ENCODE measurements at regions not wholly inside any gene's neighbourhood (a gene's known extent, or its start where the extent isn't known, plus 50 kb on each side); places are given as distances from the start of the nearest gene placed in this dataset.
"Not testable (repeated sequence)": the region's sequence is repeated elsewhere in the genome, so short reads cannot be mapped to it uniquely, and the experiment has no call there.

- DNase-seq: no peak
- Mint-ChIP-seq H3K4me3 (no peak overlapping the region), H3K36me3 (ENCODE audit: low read depth) (no peaks in the 10 kb centered on the region), H3K9me3 (peaks cover 2% of the 10 kb centered on the region), H3K27me3 (no peaks in the 10 kb centered on the region), H3K27ac (no peak overlapping the region), H3K4me1 (no peaks in the 10 kb centered on the region)
- ChIA-PET POLR2A (no interaction called here), CTCF (interaction anchor here (0.9 kb wide), 1 partner anchor 20 kb away, joined by 4 read pairs; no protein-coding TSS in a partner anchor)
These were observed 189.7 kb upstream of the NDST3 start for GRCh38 chr4:117844594-117844993.

- H3K4me1 Mint-ChIP-seq: no peaks in the 10 kb centered on the region
- no peaks in the 10 kb centered on the region for H3K36me3 Mint-ChIP-seq (ENCODE audit: low read depth)
- no peaks in the 10 kb centered on the region for H3K27me3 Mint-ChIP-seq
- peaks cover 4% of the 10 kb centered on the region for H3K9me3 Mint-ChIP-seq
- no peak for DNase-seq
- CTCF ChIA-PET: interaction anchor here (0.9 kb wide), 1 partner anchor 21 kb away, joined by 4 read pairs; no protein-coding TSS in a partner anchor
- no peak overlapping the region for H3K4me3 Mint-ChIP-seq
- H3K27ac Mint-ChIP-seq: no peak overlapping the region
- POLR2A ChIA-PET: no interaction called here
These were observed 189.0 kb upstream of the NDST3 start for GRCh38 chr4:117845270-117845669.

- Mint-ChIP-seq H3K9me3 (peaks cover 9% of the 10 kb centered on the region), H3K4me1 (no peaks in the 10 kb centered on the region), H3K36me3 (ENCODE audit: low read depth) (no peaks in the 10 kb centered on the region), H3K4me3 (no peak overlapping the region), H3K27ac (no peak overlapping the region), H3K27me3 (no peaks in the 10 kb centered on the region)
- CTCF ChIA-PET: no interaction called here
- no peak for DNase-seq
- POLR2A ChIA-PET: no interaction called here
These were observed 186.4 kb upstream of the NDST3 start for GRCh38 chr4:117847849-117848248.

- H3K9me3 Mint-ChIP-seq: peaks cover 2% of the 10 kb centered on the region
- CTCF ChIA-PET: no interaction called here
- no peaks in the 10 kb centered on the region for H3K4me1 Mint-ChIP-seq
- H3K27me3 Mint-ChIP-seq: no peaks in the 10 kb centered on the region
- H3K36me3 Mint-ChIP-seq (ENCODE audit: low read depth): no peaks in the 10 kb centered on the region
- no peak for DNase-seq
- POLR2A ChIA-PET: no interaction called here
- no peak overlapping the region for H3K27ac Mint-ChIP-seq
- H3K4me3 Mint-ChIP-seq: no peak overlapping the region
These were observed 166.1 kb upstream of the NDST3 start for GRCh38 chr4:117868201-117868600.

GRCh38 chr4:117873779-117874178 lies 160.5 kb upstream of the NDST3 start:
- Mint-ChIP-seq H3K27me3 (no peaks in the 10 kb centered on the region), H3K4me1 (no peaks in the 10 kb centered on the region), H3K27ac (no peak overlapping the region), H3K4me3 (no peak overlapping the region), H3K9me3 (no peaks in the 10 kb centered on the region), H3K36me3 (ENCODE audit: low read depth) (no peaks in the 10 kb centered on the region)
- CTCF ChIA-PET: no interaction called here
- POLR2A ChIA-PET: no interaction called here
- DNase-seq: no peak

- Mint-ChIP-seq H3K27me3 (no peaks in the 10 kb centered on the region), H3K4me1 (no peaks in the 10 kb centered on the region), H3K36me3 (ENCODE audit: low read depth) (no peaks in the 10 kb centered on the region), H3K27ac (no peak overlapping the region), H3K4me3 (no peak overlapping the region), H3K9me3 (no peaks in the 10 kb centered on the region)
- ChIA-PET CTCF (no interaction called here), POLR2A (no interaction called here)
- no peak for DNase-seq
These were observed 160.1 kb upstream of the NDST3 start for GRCh38 chr4:117874216-117874615.

GRCh38 chr4:117889978-117890377 lies 144.3 kb upstream of the NDST3 start:
- Mint-ChIP-seq H3K27ac (no peak overlapping the region), H3K4me1 (no peaks in the 10 kb centered on the region), H3K4me3 (no peak overlapping the region), H3K9me3 (peaks cover 7% of the 10 kb centered on the region), H3K27me3 (no peaks in the 10 kb centered on the region), H3K36me3 (ENCODE audit: low read depth) (no peaks in the 10 kb centered on the region)
- ChIA-PET POLR2A (no interaction called here), CTCF (no interaction called here)
- DNase-seq: no peak

- no peaks in the 10 kb centered on the region for H3K36me3 Mint-ChIP-seq (ENCODE audit: low read depth)
- no peak overlapping the region for H3K27ac Mint-ChIP-seq
- H3K4me1 Mint-ChIP-seq: no peaks in the 10 kb centered on the region
- CTCF ChIA-PET: interaction anchor here (0.6 kb wide), 1 partner anchor 11 kb away, joined by 3 read pairs; no protein-coding TSS in a partner anchor
- POLR2A ChIA-PET: no interaction called here
- no peaks in the 10 kb centered on the region for H3K27me3 Mint-ChIP-seq
- no peak for DNase-seq
- peaks cover 3% of the 10 kb centered on the region for H3K9me3 Mint-ChIP-seq
- no peak overlapping the region for H3K4me3 Mint-ChIP-seq
These were observed 141.1 kb upstream of the NDST3 start for GRCh38 chr4:117893207-117893606.

GRCh38 chr4:117898496-117898895 lies 135.8 kb upstream of the NDST3 start:
- H3K27me3 Mint-ChIP-seq: no peaks in the 10 kb centered on the region
- no peak for DNase-seq
- no peak overlapping the region for H3K4me3 Mint-ChIP-seq
- H3K36me3 Mint-ChIP-seq (ENCODE audit: low read depth): no peaks in the 10 kb centered on the region
- ChIA-PET POLR2A (no interaction called here), CTCF (no interaction called here)
- peaks cover 3% of the 10 kb centered on the region for H3K9me3 Mint-ChIP-seq
- no peaks in the 10 kb centered on the region for H3K4me1 Mint-ChIP-seq
- H3K27ac Mint-ChIP-seq: no peak overlapping the region

GRCh38 chr4:117900832-117901231 lies 133.5 kb upstream of the NDST3 start:
- POLR2A ChIA-PET: no interaction called here
- no peaks in the 10 kb centered on the region for H3K4me1 Mint-ChIP-seq
- CTCF ChIA-PET: no interaction called here
- no peak for DNase-seq
- H3K9me3 Mint-ChIP-seq: peaks cover 3% of the 10 kb centered on the region
- H3K27me3 Mint-ChIP-seq: peaks cover 2% of the 10 kb centered on the region
- no peaks in the 10 kb centered on the region for H3K36me3 Mint-ChIP-seq (ENCODE audit: low read depth)
- no peak overlapping the region for H3K4me3 Mint-ChIP-seq
- H3K27ac Mint-ChIP-seq: no peak overlapping the region

- H3K4me3 Mint-ChIP-seq: no peak overlapping the region
- CTCF ChIA-PET: no interaction called here
- H3K27me3 Mint-ChIP-seq: peaks cover 2% of the 10 kb centered on the region
- no peak for DNase-seq
- no peaks in the 10 kb centered on the region for H3K4me1 Mint-ChIP-seq
- H3K9me3 Mint-ChIP-seq: no peaks in the 10 kb centered on the region
- POLR2A ChIA-PET: no interaction called here
- no peaks in the 10 kb centered on the region for H3K36me3 Mint-ChIP-seq (ENCODE audit: low read depth)
- H3K27ac Mint-ChIP-seq: no peak overlapping the region
These were observed 126.6 kb upstream of the NDST3 start for GRCh38 chr4:117907646-117908045.

- no peak overlapping the region for H3K4me3 Mint-ChIP-seq
- H3K27me3 Mint-ChIP-seq: peaks cover 2% of the 10 kb centered on the region
- H3K36me3 Mint-ChIP-seq (ENCODE audit: low read depth): no peaks in the 10 kb centered on the region
- no peaks in the 10 kb centered on the region for H3K4me1 Mint-ChIP-seq
- no peak overlapping the region for H3K27ac Mint-ChIP-seq
- H3K9me3 Mint-ChIP-seq: no peaks in the 10 kb centered on the region
- CTCF ChIA-PET: no interaction called here
- POLR2A ChIA-PET: no interaction called here
- DNase-seq: no peak
These were observed 125.7 kb upstream of the NDST3 start for GRCh38 chr4:117908306-117909207.

- no peaks in the 10 kb centered on the region for H3K36me3 Mint-ChIP-seq (ENCODE audit: low read depth)
- H3K27me3 Mint-ChIP-seq: no peaks in the 10 kb centered on the region
- CTCF ChIA-PET: no interaction called here
- DNase-seq: no peak
- H3K9me3 Mint-ChIP-seq: no peaks in the 10 kb centered on the region
- no peak overlapping the region for H3K4me3 Mint-ChIP-seq
- POLR2A ChIA-PET: no interaction called here
- no peaks in the 10 kb centered on the region for H3K4me1 Mint-ChIP-seq
- no peak overlapping the region for H3K27ac Mint-ChIP-seq
These were observed 117.6 kb upstream of the NDST3 start for GRCh38 chr4:117916728-117917127.

- H3K27ac Mint-ChIP-seq; H3K36me3 Mint-ChIP-seq (ENCODE audit: low read depth); H3K9me3 Mint-ChIP-seq; H3K4me1 Mint-ChIP-seq; CTCF ChIA-PET; DNase-seq; H3K27me3 Mint-ChIP-seq; POLR2A ChIA-PET; H3K4me3 Mint-ChIP-seq: not testable (repeated sequence)
These were observed 112.0 kb upstream of the NDST3 start for GRCh38 chr4:117922311-117922710.
